K562 (cell line): ENCODE measurements at regions not wholly inside any gene's neighbourhood (a gene's known extent, or its start where the extent isn't known, plus 50 kb on each side); places are given as distances from the start of the nearest gene placed in this dataset.

Experiments used
- CGGBP1 ChIP-seq: fragments of 250-450 bp; sonication (Bioruptor Pico); IDR thresholded peaks from 2 replicates; pipeline ENCODE4 v1.9.0; 2021; ENCODE audit warnings: mild to moderate bottlenecking
- DEAF1 ChIP-seq: fragments of 450-650 bp; formaldehyde crosslinking; IDR thresholded peaks from 2 replicates; pipeline ENCODE4 v1.4.0; 2020; ENCODE audit warnings: mild to moderate bottlenecking, moderate library complexity
- EP300 ChIP-seq: IDR thresholded peaks from 2 replicates; pipeline ENCODE4 v1.6.1; 2012; ENCODE audit warnings: low read length, improper control_type of control experiment
- KDM5B ChIP-seq: fragments of 200-600 bp; sonication (generic); IDR thresholded peaks from 2 replicates; pipeline ENCODE4 v1.6.1; 2012; ENCODE audit warnings: low read depth, mild to moderate bottlenecking, moderate library complexity, low read length, control low read depth, inconsistent platforms; ENCODE audit not compliant: insufficient replicate concordance
- NR0B1 ChIP-seq: fragments of 450-650 bp; IDR thresholded peaks from one replicate; pipeline ENCODE4 v1.6.1; 2018; ENCODE audit warnings: mild to moderate bottlenecking, moderate library complexity; ENCODE audit not compliant: partially characterized antibody
- NR2F6 ChIP-seq: fragments of 450-650 bp; formaldehyde crosslinking; IDR thresholded peaks from 2 replicates; pipeline ENCODE4 v1.4.0; 2020; ENCODE audit warnings: mild to moderate bottlenecking
- PRMT5 ChIP-seq: sonication (generic); formaldehyde crosslinking; IDR thresholded peaks from 2 replicates; pipeline ENCODE4 v1.5.0; 2020; ENCODE audit warnings: missing genetic modification reagents
- RNF219 ChIP-seq: fragments of 250-450 bp; sonication (Bioruptor Pico); IDR thresholded peaks from 2 replicates; pipeline ENCODE4 v1.5.0; 2022; ENCODE audit warnings: mild to moderate bottlenecking

GRCh38 chr2:58476556-58476955 lies 235.4 kb upstream of the FANCL start (continued):
- TF ChIP-seq KDM5B (no peak), RNF219 (CRISPR knock-in tag) (no peak), NR0B1 (no peak), PRMT5 (CRISPR knock-in tag) (no peak), DEAF1 (CRISPR knock-in tag) (no peak), CGGBP1 (CRISPR knock-in tag) (no peak), NR2F6 (CRISPR knock-in tag) (no peak), EP300 (no peak)
